Retinal pigment epithelial cell (primary cell): ENCODE measurements at regions not wholly inside any gene's neighbourhood (a gene's known extent, or its start where the extent isn't known, plus 50 kb on each side); places are given as distances from the start of the nearest gene placed in this dataset.
"Not testable (repeated sequence)": the region's sequence is repeated elsewhere in the genome, so short reads cannot be mapped to it uniquely, and the experiment has no call there.

Experiments
- DNase-seq: peaks from one replicate; pipeline ENCODE4 v3.0.0-alpha.2; 2010; ENCODE audit warnings: low read depth
- H3K4me3 ChIP-seq: 2 replicates; pipeline ENCODE4 v1.5.1; 2011; ENCODE audit warnings: mild to moderate bottlenecking, low read length, control low read depth, moderate library complexity
- CTCF ChIP-seq: conservative IDR thresholded peaks from 2 replicates; pipeline ENCODE4 v1.5.1; 2011; ENCODE audit warnings: low read depth, low read length, control low read depth, inconsistent platforms

GRCh38 chr2:208686665-208687064 lies 280.1 kb downstream of the PTH2R start:
- H3K4me3 ChIP-seq = no peak overlapping the region
- no peak for DNase-seq
- TF ChIP-seq CTCF = no peak

GRCh38 chr2:208687720-208688119 lies 281.1 kb downstream of the PTH2R start:
- H3K4me3 ChIP-seq, DNase-seq: not testable (repeated sequence)

- no peak overlapping the region for H3K4me3 ChIP-seq
- TF ChIP-seq CTCF = no peak
Observed at GRCh38 chr2:208698114-208698513, 291.5 kb downstream of the PTH2R start.

GRCh38 chr2:208708486-208708885 lies 301.9 kb downstream of the PTH2R start:
- no peak for DNase-seq

More at GRCh38 chr2:208698114-208698513, 291.5 kb downstream of the PTH2R start:
- DNase-seq = no peak

GRCh38 chr2:208711598-208711997 lies 305.0 kb downstream of the PTH2R start:
- no peak for DNase-seq
- no peak overlapping the region for H3K4me3 ChIP-seq
- TF ChIP-seq CTCF = no peak

More at GRCh38 chr2:208708486-208708885, 301.9 kb downstream of the PTH2R start:
- no peak for TF ChIP-seq CTCF
- no peak overlapping the region for H3K4me3 ChIP-seq

GRCh38 chr2:208713066-208713745 lies 306.6 kb downstream of the PTH2R start:
- TF ChIP-seq CTCF = no peak
- DNase-seq = no peak
- H3K4me3 ChIP-seq = no peak overlapping the region

- no peak for TF ChIP-seq CTCF
- DNase-seq = no peak
- no peak overlapping the region for H3K4me3 ChIP-seq
Observed at GRCh38 chr2:208718828-208719227, 312.2 kb downstream of the PTH2R start.
